HepG2 (cell line): ENCODE measurements at regions not wholly inside any gene's neighbourhood (a gene's known extent, or its start where the extent isn't known, plus 50 kb on each side); places are given as distances from the start of the nearest gene placed in this dataset.

ENCODE experiments used
- ARHGAP35 ChIP-seq: sonication (generic); formaldehyde crosslinking; IDR thresholded peaks from 2 replicates; pipeline ENCODE4 v1.9.0; 2022; ENCODE audit warnings: mild to moderate bottlenecking, inconsistent platforms, moderate library complexity, missing genetic modification reagents, borderline replicate concordance
- DMAP1 ChIP-seq: IDR thresholded peaks from 2 replicates; pipeline ENCODE4 v1.6.1; 2016
- EED ChIP-seq: sonication (generic); formaldehyde crosslinking; IDR thresholded peaks from 2 replicates; pipeline ENCODE4 v1.5.0; 2020; ENCODE audit warnings: mild to moderate bottlenecking, missing genetic modification reagents
- HCFC1 ChIP-seq: fragments of 150-350 bp; IDR thresholded peaks from 2 replicates; pipeline ENCODE4 v1.6.1; 2014; ENCODE audit warnings: low read depth, low read length
- HDAC6 ChIP-seq: fragments of 200-600 bp; sonication (generic); IDR thresholded peaks from 2 replicates; pipeline ENCODE4 v1.7.0; 2017; ENCODE audit warnings: mild to moderate bottlenecking, antibody characterized with exemption, low read length, low read depth
- JUND ChIP-seq: sonication (generic); formaldehyde crosslinking; IDR thresholded peaks from 2 replicates; pipeline ENCODE4 v1.8.0; 2022; ENCODE audit warnings: mild to moderate bottlenecking, missing genetic modification reagents
- KLF15 ChIP-seq: sonication (generic); formaldehyde crosslinking; IDR thresholded peaks from 2 replicates; pipeline ENCODE4 v1.8.1; 2023; ENCODE audit warnings: borderline replicate concordance, mild to moderate bottlenecking, inconsistent platforms, missing genetic modification reagents, mixed read lengths
- MEF2D ChIP-seq: sonication (generic); formaldehyde crosslinking; IDR thresholded peaks from 2 replicates; pipeline ENCODE4 v1.5.1; 2020; ENCODE audit warnings: mild to moderate bottlenecking, missing genetic modification reagents
- MIXL1 ChIP-seq: IDR thresholded peaks from 2 replicates; pipeline ENCODE4 v1.6.1; 2016
- MXI1 ChIP-seq: IDR thresholded peaks from 3 replicates; pipeline ENCODE4 v1.6.1; 2012; ENCODE audit warnings: low read depth, low read length, inconsistent platforms, borderline replicate concordance
- NR3C1 ChIP-seq: sonication (generic); formaldehyde crosslinking; IDR thresholded peaks from 2 replicates; pipeline ENCODE4 v1.4.0; 2020; ENCODE audit warnings: missing genetic modification reagents
- POGZ ChIP-seq: sonication (generic); formaldehyde crosslinking; IDR thresholded peaks from 2 replicates; pipeline ENCODE4 v1.4.0; 2020; ENCODE audit warnings: mild to moderate bottlenecking, missing genetic modification reagents
- RBFOX2 ChIP-seq: fragments of 200-400 bp; formaldehyde crosslinking; IDR thresholded peaks from 2 replicates; pipeline ENCODE4 v1.6.1; 2017; ENCODE audit warnings: low read depth, mild to moderate bottlenecking, low read length
- TBX2 ChIP-seq: sonication (generic); formaldehyde crosslinking; IDR thresholded peaks from 2 replicates; pipeline ENCODE4 v1.5.0; 2020; ENCODE audit warnings: missing genetic modification reagents, mild to moderate bottlenecking, borderline replicate concordance
- ZFP36 ChIP-seq: fragments of 150-350 bp; IDR thresholded peaks from 2 replicates; pipeline ENCODE4 v1.6.1; 2018; ENCODE audit warnings: borderline replicate concordance, low read length, low read depth; ENCODE audit not compliant: partially characterized antibody
- ZNF101 ChIP-seq: sonication (generic); formaldehyde crosslinking; IDR thresholded peaks from 2 replicates; pipeline ENCODE4 v1.4.0; 2020; ENCODE audit warnings: mild to moderate bottlenecking, low read depth, missing genetic modification reagents, borderline replicate concordance
- ZNF136 ChIP-seq: sonication (generic); formaldehyde crosslinking; IDR thresholded peaks from 2 replicates; pipeline ENCODE4 v1.8.1; 2022; ENCODE audit warnings: low read depth, mild to moderate bottlenecking, moderate library complexity, missing genetic modification reagents
- ZNF180 ChIP-seq: sonication (generic); formaldehyde crosslinking; IDR thresholded peaks from 2 replicates; pipeline ENCODE4 v1.4.0; 2020; ENCODE audit warnings: low read depth, missing genetic modification reagents, borderline replicate concordance
- ZNF263 ChIP-seq: sonication (generic); formaldehyde crosslinking; IDR thresholded peaks from 2 replicates; pipeline ENCODE4 v1.4.0; 2020; ENCODE audit warnings: missing genetic modification reagents
- ZNF343 ChIP-seq: sonication (generic); formaldehyde crosslinking; IDR thresholded peaks from 2 replicates; pipeline ENCODE4 v1.4.0; 2020; ENCODE audit warnings: mild to moderate bottlenecking, missing genetic modification reagents
- ZNF468 ChIP-seq: sonication (generic); formaldehyde crosslinking; IDR thresholded peaks from 2 replicates; pipeline ENCODE4 v1.8.0; 2022; ENCODE audit warnings: mild to moderate bottlenecking, moderate library complexity, missing genetic modification reagents
- ZNF569 ChIP-seq: sonication (generic); formaldehyde crosslinking; IDR thresholded peaks from 2 replicates; pipeline ENCODE4 v1.5.0; 2020; ENCODE audit warnings: mild to moderate bottlenecking, missing genetic modification reagents, moderate library complexity, borderline replicate concordance
- ZNF670 ChIP-seq: sonication (generic); formaldehyde crosslinking; IDR thresholded peaks from 2 replicates; pipeline ENCODE4 v1.8.0; 2022; ENCODE audit warnings: mild to moderate bottlenecking, missing genetic modification reagents, borderline replicate concordance
- ZNF704 ChIP-seq: sonication (generic); formaldehyde crosslinking; IDR thresholded peaks from 2 replicates; pipeline ENCODE4 v1.8.1; 2023; ENCODE audit warnings: mild to moderate bottlenecking, inconsistent platforms, moderate library complexity, missing genetic modification reagents, borderline replicate concordance
- ZNF761 ChIP-seq: sonication (generic); formaldehyde crosslinking; conservative IDR thresholded peaks from 2 replicates; pipeline ENCODE4 v1.4.0; 2020; ENCODE audit warnings: mild to moderate bottlenecking, missing genetic modification reagents
- TF ChIP-seq, protein P1 (sequence below): sonication (generic); formaldehyde crosslinking; IDR thresholded peaks from 2 replicates; pipeline ENCODE4 v1.4.0; 2020; ENCODE audit warnings: missing genetic modification reagents
- TF ChIP-seq, protein P2 (sequence below): sonication (generic); formaldehyde crosslinking; IDR thresholded peaks from 2 replicates; pipeline ENCODE4 v1.8.0; 2022; ENCODE audit warnings: missing genetic modification reagents, mild to moderate bottlenecking, inconsistent platforms, borderline replicate concordance

DNA sequence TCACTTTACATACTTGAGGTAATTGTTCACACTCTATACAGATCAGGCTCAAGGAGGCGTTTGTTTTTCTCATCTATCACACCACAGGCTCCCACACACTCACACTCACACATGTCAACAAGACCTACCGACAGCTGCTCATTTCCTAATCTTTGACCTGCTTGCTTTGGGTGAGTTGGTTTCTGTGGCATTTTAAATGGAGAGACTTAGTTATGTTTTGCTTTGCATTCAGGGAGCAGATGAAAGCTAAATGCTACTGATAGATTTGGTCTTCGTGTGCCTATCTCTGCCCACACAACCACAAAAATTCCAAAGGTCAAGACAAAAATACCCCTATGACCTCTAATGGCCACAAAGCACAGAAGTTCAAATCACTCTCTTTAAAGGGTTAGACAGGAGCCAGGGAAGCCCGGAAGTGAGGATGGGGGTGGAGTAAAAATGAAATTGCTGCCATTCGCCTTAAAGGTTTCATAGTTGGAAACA lies 203.5 kb upstream of the G2E3 start (continued):
- TF ChIP-seq POGZ (CRISPR knock-in tag) (peak; percentile 48; the same call in 1 of the 2 replicates), ZNF468 (CRISPR knock-in tag) (no peak), MEF2D (0 out of 2 replicates have a peak, but pooled peaks have one; percentile 27), JUND (CRISPR knock-in tag) (no peak), ZNF136 (CRISPR knock-in tag) (no peak), ZNF343 (CRISPR knock-in tag) (no peak), ZNF670 (no peak), ZNF180 (no peak), HCFC1 (no peak), ZFP36 (no peak), ZNF704 (CRISPR knock-in tag) (no peak), ZNF761 (CRISPR knock-in tag) (no peak), EED (no peak), HDAC6 (no peak), TBX2 (CRISPR knock-in tag) (peak; percentile 51; the same call in 1 of the 2 replicates), ZNF263 (no peak), ZNF101 (CRISPR knock-in tag) (no peak), MXI1 (no peak), MIXL1 (CRISPR knock-in tag) (no peak), RBFOX2 (no peak), ARHGAP35 (CRISPR knock-in tag) (no peak), ZNF569 (CRISPR knock-in tag) (no peak), DMAP1 (CRISPR knock-in tag) (no peak), NR3C1 (CRISPR knock-in tag) (no peak), KLF15 (CRISPR knock-in tag) (no peak)
- TF ChIP-seq, protein P1, sequence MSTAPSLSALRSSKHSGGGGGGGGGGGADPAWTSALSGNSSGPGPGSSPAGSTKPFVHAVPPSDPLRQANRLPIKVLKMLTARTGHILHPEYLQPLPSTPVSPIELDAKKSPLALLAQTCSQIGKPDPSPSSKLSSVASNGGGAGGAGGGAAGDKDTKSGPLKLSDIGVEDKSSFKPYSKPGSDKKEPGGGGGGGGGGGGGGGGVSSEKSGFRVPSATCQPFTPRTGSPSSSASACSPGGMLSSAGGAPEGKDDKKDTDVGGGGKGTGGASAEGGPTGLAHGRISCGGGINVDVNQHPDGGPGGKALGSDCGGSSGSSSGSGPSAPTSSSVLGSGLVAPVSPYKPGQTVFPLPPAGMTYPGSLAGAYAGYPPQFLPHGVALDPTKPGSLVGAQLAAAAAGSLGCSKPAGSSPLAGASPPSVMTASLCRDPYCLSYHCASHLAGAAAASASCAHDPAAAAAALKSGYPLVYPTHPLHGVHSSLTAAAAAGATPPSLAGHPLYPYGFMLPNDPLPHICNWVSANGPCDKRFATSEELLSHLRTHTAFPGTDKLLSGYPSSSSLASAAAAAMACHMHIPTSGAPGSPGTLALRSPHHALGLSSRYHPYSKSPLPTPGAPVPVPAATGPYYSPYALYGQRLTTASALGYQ = 0 out of 2 replicates have a peak, but pooled peaks have one; percentile 23
- TF ChIP-seq, protein P2, sequence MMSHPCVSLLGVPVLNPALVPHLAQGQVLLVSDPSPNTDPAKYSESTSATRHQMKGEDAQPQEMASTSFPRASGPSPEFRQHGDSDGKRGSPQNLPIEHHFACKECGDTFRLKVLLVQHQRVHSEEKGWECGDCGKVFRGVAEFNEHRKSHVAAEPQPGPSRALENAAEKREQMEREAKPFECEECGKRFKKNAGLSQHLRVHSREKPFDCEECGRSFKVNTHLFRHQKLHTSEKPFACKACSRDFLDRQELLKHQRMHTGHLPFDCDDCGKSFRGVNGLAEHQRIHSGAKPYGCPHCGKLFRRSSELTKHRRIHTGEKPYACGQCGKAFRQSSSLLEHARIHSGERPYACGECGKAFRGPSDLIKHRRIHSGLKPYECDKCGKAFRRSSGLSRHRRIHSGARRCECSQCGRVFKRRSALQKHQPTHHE = no peak
